GM21526 (cell line): ENCODE measurements at regions not wholly inside any gene's neighbourhood (a gene's known extent, or its start where the extent isn't known, plus 50 kb on each side); places are given as distances from the start of the nearest gene placed in this dataset.
"Not testable (repeated sequence)": the region's sequence is repeated elsewhere in the genome, so short reads cannot be mapped to it uniquely, and the experiment has no call there.

Source experiments
- ATAC-seq: cut with Tn5 transposase; IDR thresholded peaks from one replicate; pipeline ENCODE4 v1.9.1; 2021; ENCODE audit warnings: moderate library complexity; ENCODE audit not compliant: unreplicated experiment, low FRiP score

- ATAC-seq = not testable (repeated sequence)
These were observed 1078.5 kb upstream of the FAM98A start for GRCh38 chr2:34677591-34677990.

GRCh38 chr2:34677119-34677531 lies 1078.0 kb upstream of the FAM98A start:
- not testable (repeated sequence) for ATAC-seq

- no peak for ATAC-seq
These were observed 1071.4 kb upstream of the FAM98A start for GRCh38 chr2:34670482-34670881.

- ATAC-seq = no peak
These were observed 1067.7 kb upstream of the FAM98A start for GRCh38 chr2:34666821-34667220.

GRCh38 chr2:34664266-34664665 lies 1065.2 kb upstream of the FAM98A start:
- ATAC-seq = no peak

- no peak for ATAC-seq
These were observed 1064.2 kb upstream of the FAM98A start for GRCh38 chr2:34663314-34663713.

GRCh38 chr2:34660741-34661140 lies 1061.6 kb upstream of the FAM98A start:
- ATAC-seq = no peak

GRCh38 chr2:34656632-34657031 lies 1057.5 kb upstream of the FAM98A start:
- no peak for ATAC-seq

- ATAC-seq = no peak
These were observed 1053.5 kb upstream of the FAM98A start for GRCh38 chr2:34652636-34653035.

- ATAC-seq = no peak
These were observed 1047.8 kb upstream of the FAM98A start for GRCh38 chr2:34646901-34647300.

- no peak for ATAC-seq
These were observed 1033.2 kb upstream of the FAM98A start for GRCh38 chr2:34632327-34632726.

GRCh38 chr2:34627003-34627402 lies 1027.9 kb upstream of the FAM98A start:
- ATAC-seq = no peak

GRCh38 chr2:34604164-34604563 lies 1005.1 kb upstream of the FAM98A start:
- no peak for ATAC-seq

GRCh38 chr2:34602262-34602661 lies 1003.2 kb upstream of the FAM98A start:
- ATAC-seq = no peak

GRCh38 chr2:34601561-34601960 lies 1002.5 kb upstream of the FAM98A start:
- no peak for ATAC-seq

GRCh38 chr2:34578641-34579040 lies 979.5 kb upstream of the FAM98A start:
- no peak for ATAC-seq

GRCh38 chr2:34570266-34570872 lies 971.3 kb upstream of the FAM98A start:
- no peak for ATAC-seq

- no peak for ATAC-seq
These were observed 968.0 kb upstream of the FAM98A start for GRCh38 chr2:34567128-34567527.

GRCh38 chr2:34552337-34552736 lies 953.2 kb upstream of the FAM98A start:
- ATAC-seq = no peak

- ATAC-seq = no peak
These were observed 950.7 kb upstream of the FAM98A start for GRCh38 chr2:34549710-34550345.

GRCh38 chr2:34547900-34548299 lies 948.8 kb upstream of the FAM98A start:
- ATAC-seq = no peak

GRCh38 chr2:34547340-34547739 lies 948.2 kb upstream of the FAM98A start:
- no peak for ATAC-seq
